Nucleus accumbens (tissue), 56 donors: ENCODE measurements at regions not wholly inside any gene's neighbourhood (a gene's known extent, or its start where the extent isn't known, plus 50 kb on each side); places are given as distances from the start of the nearest gene placed in this dataset.
"Not testable (repeated sequence)": the region's sequence is repeated elsewhere in the genome, so short reads cannot be mapped to it uniquely, and the experiment has no call there.

Experiments used
- DNase-seq, 56 donors: peaks; one replicate each; lab custom pipeline; 2025; lab: John Stamatoyannopoulos, UW

DNA sequence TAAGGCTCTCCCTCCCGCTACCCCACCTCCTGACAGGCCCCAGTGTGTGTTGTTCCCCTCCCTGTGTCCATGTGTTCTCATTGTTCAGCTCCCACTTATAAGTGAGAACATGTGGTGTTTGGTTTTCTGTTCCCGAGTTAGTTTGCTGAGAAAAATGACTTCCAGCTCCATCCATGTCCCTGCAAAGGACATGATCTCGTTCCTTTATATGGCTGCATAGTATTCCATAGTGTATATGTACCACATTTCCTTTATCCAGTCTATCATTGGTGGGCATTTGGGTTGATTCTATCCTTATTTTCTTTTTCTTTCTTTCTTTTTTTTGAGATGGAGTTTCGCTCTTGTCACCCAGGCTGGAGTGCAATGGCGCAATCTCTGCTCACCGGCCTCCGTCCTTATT is 57.8 kb upstream of the RASSF3 start:
- DNase-seq = not testable (repeated sequence)

GRCh38 chr12:64553689-64554088 is 56.6 kb upstream of the RASSF3 start:
- not testable (repeated sequence) for DNase-seq

DNA sequence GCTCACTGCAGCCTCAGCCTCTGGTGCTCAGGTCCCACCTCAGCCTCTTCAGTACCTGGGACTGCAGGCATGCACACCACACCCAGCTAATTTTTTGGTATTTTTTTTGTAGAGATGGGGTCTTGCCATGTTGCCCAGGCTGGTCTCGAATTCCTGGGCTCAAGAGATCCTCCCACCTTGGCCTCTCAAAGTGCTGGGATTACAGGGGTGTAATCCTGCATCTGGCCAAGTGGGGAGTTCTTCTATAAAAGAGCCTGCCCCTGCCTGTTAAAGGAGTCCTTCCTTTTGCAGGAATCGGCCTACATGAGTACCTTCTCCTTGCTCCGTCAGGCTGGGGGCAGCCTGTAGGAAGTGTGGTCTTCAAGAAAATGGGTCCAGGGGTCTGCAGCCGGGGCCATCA is 54.1 kb upstream of the RASSF3 start:
- no peak for DNase-seq

GRCh38 chr12:64558754-64559153 is 51.5 kb upstream of the RASSF3 start:
- no peak for DNase-seq

- peak in 3 of 56 donors; percentile 6 to 8 (median 8) for DNase-seq
These were observed 49.6 kb upstream of the RASSF3 start for GRCh38 chr12:64560396-64561301.
